ENCODE measurements at regions not wholly inside any gene's neighbourhood (a gene's known extent, or its start where the extent isn't known, plus 50 kb on each side); places are given as distances from the start of the nearest gene placed in this dataset.
"Not testable (repeated sequence)": the region's sequence is repeated elsewhere in the genome, so short reads cannot be mapped to it uniquely, and the experiment has no call there.

DNA sequence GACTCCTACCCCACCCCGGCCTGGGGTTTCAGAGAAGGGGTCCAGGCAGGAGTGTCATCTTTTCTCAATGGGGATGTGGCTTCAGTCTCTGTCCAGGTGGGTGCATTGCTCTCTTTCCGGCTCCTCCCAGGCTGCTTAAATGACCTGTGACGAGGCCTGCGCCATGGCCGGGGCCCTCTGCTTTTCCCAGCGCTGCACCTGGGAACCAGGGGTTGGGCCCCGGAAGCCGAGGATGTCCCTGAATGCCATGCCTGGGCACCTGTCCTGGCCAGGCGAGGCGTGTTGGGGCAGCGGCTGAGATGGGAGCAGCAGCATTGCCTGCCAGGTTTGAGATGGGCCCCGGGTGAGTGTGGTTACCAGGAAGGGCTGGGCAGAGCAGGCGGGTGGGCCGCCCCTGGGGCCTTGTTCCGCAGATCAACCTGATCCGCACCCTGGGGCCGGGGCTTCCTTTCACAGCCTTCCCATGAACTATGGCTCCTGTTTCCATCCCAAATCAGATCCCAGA lies 147.4 kb downstream of the SEC14L1 start:
- no peaks in the 10 kb centered on the region for H3K79me2 ChIP-seq (ENCODE audit: insufficient read depth, low read depth)
- H3K4me3 ChIP-seq (IDR thresholded peaks at IDR 0.05; ENCODE audit: insufficient read depth, low read depth, low read length): no peak overlapping the region
- H4K20me1 ChIP-seq (ENCODE audit: insufficient read depth): no peaks in the 10 kb centered on the region
- no peak overlapping the region for H2AFZ ChIP-seq (ENCODE audit: low read depth)
- no peak overlapping the region for H3K4me2 ChIP-seq
- H3K27ac ChIP-seq: no peak overlapping the region
- H3K27me3 ChIP-seq (ENCODE audit: insufficient read depth, low read depth): no peaks in the 10 kb centered on the region
- no peaks in the 10 kb centered on the region for H3K36me3 ChIP-seq (ENCODE audit: insufficient read depth)
- no peak overlapping the region for H3K9ac ChIP-seq
- no peak for TF ChIP-seq CTCF (conservative IDR thresholded peaks at IDR 0.05; ENCODE audit: low read depth, low read length)
- no peaks in the 10 kb centered on the region for H3K4me1 ChIP-seq (ENCODE audit: low read depth, poor library complexity, severe bottlenecking)

DNA sequence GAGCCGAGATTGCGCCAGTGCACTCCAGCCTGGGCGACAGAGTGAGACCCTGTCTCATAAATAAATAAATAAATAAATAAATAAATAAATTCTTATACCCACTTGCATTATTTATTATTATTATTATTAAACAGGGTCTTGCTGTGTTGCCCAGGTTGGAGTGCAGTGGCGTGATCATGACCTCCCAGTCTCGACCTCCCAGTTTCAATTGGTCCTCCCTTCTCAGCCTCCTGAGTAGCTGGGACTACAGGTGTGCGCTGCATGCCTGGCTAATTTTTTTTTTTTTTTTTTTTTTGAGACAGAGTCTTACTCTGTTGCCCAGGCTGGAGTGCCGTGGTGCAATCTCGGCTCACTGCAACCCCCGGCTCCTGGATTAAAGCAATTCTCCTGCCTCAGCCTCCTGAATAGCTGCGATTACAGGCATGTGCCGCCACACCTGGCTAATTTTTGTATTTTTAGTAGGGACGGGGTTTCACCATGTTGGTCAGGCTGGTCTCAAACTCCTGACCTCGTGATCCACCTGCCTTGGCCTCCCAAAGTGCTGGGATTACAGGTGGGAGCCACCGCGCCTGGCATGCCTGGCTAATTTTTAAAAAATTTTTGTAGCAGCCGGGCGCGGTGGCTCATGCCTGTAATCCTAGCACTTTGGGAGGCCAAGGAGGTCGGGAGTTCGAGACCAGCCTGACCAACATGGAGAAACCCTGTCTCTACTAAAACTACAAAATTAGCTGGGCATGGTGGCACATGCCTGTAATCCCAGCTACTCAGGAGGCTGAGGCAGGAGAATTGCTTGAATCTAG lies 150.2 kb downstream of the SEC14L1 start:
- not testable (repeated sequence) for H3K4me2 ChIP-seq; H3K4me1 ChIP-seq (ENCODE audit: low read depth, poor library complexity, severe bottlenecking); H3K27ac ChIP-seq; H3K79me2 ChIP-seq (ENCODE audit: insufficient read depth, low read depth); H3K4me3 ChIP-seq (IDR thresholded peaks at IDR 0.05; ENCODE audit: insufficient read depth, low read depth, low read length); H3K9ac ChIP-seq; H2AFZ ChIP-seq (ENCODE audit: low read depth); H3K27me3 ChIP-seq (ENCODE audit: insufficient read depth, low read depth); H3K36me3 ChIP-seq (ENCODE audit: insufficient read depth); H4K20me1 ChIP-seq (ENCODE audit: insufficient read depth)

DNA sequence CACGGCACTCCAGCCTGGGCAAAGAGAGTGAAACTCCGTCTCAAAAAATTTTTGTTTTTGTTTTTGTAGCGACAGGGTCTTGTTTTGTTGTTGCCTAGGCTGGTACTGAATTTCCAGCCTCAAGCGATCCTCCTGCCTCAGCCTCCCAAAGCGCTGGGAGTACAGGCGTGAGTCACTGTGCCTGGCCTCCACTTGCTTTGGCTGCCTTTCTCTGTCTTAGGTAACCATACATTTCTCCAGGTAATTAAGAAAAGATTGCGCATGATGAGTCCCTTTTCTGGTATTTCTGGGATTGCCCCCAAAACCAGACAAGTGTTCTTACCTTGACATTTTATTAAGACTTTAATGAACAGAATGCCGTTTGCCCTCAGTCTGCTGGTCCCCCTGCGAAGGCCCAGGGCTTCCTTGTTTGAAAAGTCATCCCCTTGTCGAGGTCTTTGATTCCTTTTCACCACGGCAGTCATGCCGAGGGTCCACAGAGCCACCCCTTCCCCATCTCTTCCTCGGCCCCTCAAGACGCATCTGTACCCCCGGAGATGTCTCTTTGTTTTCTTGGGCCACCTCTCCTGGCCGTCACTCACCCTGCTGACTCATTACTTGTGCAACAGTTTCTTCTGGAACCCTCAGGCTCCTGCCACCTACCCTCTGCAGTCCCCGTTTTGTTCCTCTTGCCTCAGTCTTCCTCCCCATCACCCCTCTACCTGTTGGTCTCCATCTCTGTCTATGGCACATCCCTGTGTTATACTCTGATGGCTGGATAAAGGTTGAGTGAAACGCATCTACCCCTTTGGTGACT lies 151.0 kb downstream of the SEC14L1 start:
- no peaks in the 10 kb centered on the region for H3K4me1 ChIP-seq (ENCODE audit: low read depth, poor library complexity, severe bottlenecking)
- no peak for TF ChIP-seq CTCF (conservative IDR thresholded peaks at IDR 0.05; ENCODE audit: low read depth, low read length)
- no peaks in the 10 kb centered on the region for H3K27me3 ChIP-seq (ENCODE audit: insufficient read depth, low read depth)
- H4K20me1 ChIP-seq (ENCODE audit: insufficient read depth): no peaks in the 10 kb centered on the region
- no peaks in the 10 kb centered on the region for H3K79me2 ChIP-seq (ENCODE audit: insufficient read depth, low read depth)
- H3K9ac ChIP-seq: no peak overlapping the region
- H3K27ac ChIP-seq: no peak overlapping the region
- H3K4me2 ChIP-seq: no peak overlapping the region
- H3K36me3 ChIP-seq (ENCODE audit: insufficient read depth): no peaks in the 10 kb centered on the region
- H3K4me3 ChIP-seq (IDR thresholded peaks at IDR 0.05; ENCODE audit: insufficient read depth, low read depth, low read length): no peak overlapping the region
- no peak overlapping the region for H2AFZ ChIP-seq (ENCODE audit: low read depth)

GRCh38 chr17:77294761-77295160 lies 154.0 kb downstream of the SEC14L1 start:
- Histone ChIP-seq H3K4me3 (IDR thresholded peaks at IDR 0.05; ENCODE audit: insufficient read depth, low read depth, low read length) (no peak overlapping the region), H3K79me2 (ENCODE audit: insufficient read depth, low read depth) (no peaks in the 10 kb centered on the region), H3K4me1 (ENCODE audit: low read depth, poor library complexity, severe bottlenecking) (no peaks in the 10 kb centered on the region), H3K9ac (no peak overlapping the region), H2AFZ (ENCODE audit: low read depth) (no peak overlapping the region), H3K36me3 (ENCODE audit: insufficient read depth) (no peaks in the 10 kb centered on the region), H4K20me1 (ENCODE audit: insufficient read depth) (no peaks in the 10 kb centered on the region), H3K4me2 (no peak overlapping the region), H3K27ac (no peak overlapping the region), H3K27me3 (ENCODE audit: insufficient read depth, low read depth) (no peaks in the 10 kb centered on the region)
- TF ChIP-seq CTCF (conservative IDR thresholded peaks at IDR 0.05; ENCODE audit: low read depth, low read length): no peak
